ENCODE measurements at regions not wholly inside any gene's neighbourhood (a gene's known extent, or its start where the extent isn't known, plus 50 kb on each side); places are given as distances from the start of the nearest gene placed in this dataset.

DNA sequence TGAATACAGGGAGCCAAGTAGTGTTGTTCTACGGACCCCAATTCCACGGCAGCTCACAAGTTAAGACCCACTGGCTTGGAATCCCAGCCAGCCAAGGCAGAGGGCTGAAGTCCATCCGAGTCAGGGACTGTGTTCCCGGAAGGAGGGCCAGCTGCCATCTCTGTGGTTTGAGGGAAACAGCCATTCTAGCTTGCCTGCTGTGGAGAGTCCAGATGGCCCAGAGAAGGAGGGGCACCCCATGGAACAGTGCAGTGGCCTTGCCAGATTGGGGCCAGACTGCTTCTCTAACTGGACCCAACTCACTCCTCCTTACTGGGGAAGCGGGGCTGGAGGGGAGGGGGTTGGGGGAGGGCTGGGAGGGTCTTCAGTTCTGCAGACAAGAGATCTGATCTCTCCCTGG is 156.4 kb downstream of the FAM181B start:
- TF ChIP-seq, protein P1, sequence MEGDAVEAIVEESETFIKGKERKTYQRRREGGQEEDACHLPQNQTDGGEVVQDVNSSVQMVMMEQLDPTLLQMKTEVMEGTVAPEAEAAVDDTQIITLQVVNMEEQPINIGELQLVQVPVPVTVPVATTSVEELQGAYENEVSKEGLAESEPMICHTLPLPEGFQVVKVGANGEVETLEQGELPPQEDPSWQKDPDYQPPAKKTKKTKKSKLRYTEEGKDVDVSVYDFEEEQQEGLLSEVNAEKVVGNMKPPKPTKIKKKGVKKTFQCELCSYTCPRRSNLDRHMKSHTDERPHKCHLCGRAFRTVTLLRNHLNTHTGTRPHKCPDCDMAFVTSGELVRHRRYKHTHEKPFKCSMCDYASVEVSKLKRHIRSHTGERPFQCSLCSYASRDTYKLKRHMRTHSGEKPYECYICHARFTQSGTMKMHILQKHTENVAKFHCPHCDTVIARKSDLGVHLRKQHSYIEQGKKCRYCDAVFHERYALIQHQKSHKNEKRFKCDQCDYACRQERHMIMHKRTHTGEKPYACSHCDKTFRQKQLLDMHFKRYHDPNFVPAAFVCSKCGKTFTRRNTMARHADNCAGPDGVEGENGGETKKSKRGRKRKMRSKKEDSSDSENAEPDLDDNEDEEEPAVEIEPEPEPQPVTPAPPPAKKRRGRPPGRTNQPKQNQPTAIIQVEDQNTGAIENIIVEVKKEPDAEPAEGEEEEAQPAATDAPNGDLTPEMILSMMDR (IDR thresholded peaks at IDR 0.05) = no peak
- no peak for TF ChIP-seq POLR2AphosphoS5 (IDR thresholded peaks at IDR 0.05; ENCODE audit: low read depth, low read length)
- no peak for TF ChIP-seq SIN3A (IDR thresholded peaks at IDR 0.05; ENCODE audit: borderline replicate concordance, insufficient read depth, low read depth, low read length)
- no peak for TF ChIP-seq TCF7L2 (IDR thresholded peaks at IDR 0.05; ENCODE audit: low read depth, low read length)

Measured in Panc1 (cell line).